ENCODE measurements at regions not wholly inside any gene's neighbourhood (a gene's known extent, or its start where the extent isn't known, plus 50 kb on each side); places are given as distances from the start of the nearest gene placed in this dataset.

GRCh38 chr7:84817016-84817415 is 369.8 kb downstream of the SEMA3D start:
- Histone ChIP-seq H3K27me3 (no peaks in the 10 kb centered on the region), H3K27ac (no peak overlapping the region), H3K9me3 (no peaks in the 10 kb centered on the region), H3K36me3 (no peaks in the 10 kb centered on the region), H3K4me3 (no peak overlapping the region), H3K4me1 (peaks cover 0 to 4% (median 0%) of the 10 kb centered on the region in 4 donors)
- WGBS, 2 donors: 88 to 100% methylated on average over 1 of the region's 1 CpG
- TF ChIP-seq EP300 (IDR thresholded peaks at IDR 0.05): no peak
- no peak for DNase-seq (ENCODE audit: low spot score in 2 of 2)

- Histone ChIP-seq H3K4me1 (peaks cover 0 to 15% (median 2%) of the 10 kb centered on the region in 4 donors), H3K27ac (no peak overlapping the region), H3K4me3 (no peak overlapping the region), H3K9me3 (no peaks in the 10 kb centered on the region), H3K36me3 (no peaks in the 10 kb centered on the region), H3K27me3 (no peaks in the 10 kb centered on the region)
- TF ChIP-seq CTCF (IDR thresholded peaks at IDR 0.05): no peak
- no peak for TF ChIP-seq EP300 (IDR thresholded peaks at IDR 0.05)
- no peak for TF ChIP-seq POLR2A (IDR thresholded peaks at IDR 0.05)
- no peak for DNase-seq (ENCODE audit: low spot score in 2 of 2)
- WGBS, 2 donors: 91 to 93% methylated on average over 2 of the region's 2 CpGs
These were observed 373.5 kb downstream of the SEMA3D start for GRCh38 chr7:84813376-84813775.

- no peak for TF ChIP-seq CTCF (IDR thresholded peaks at IDR 0.05)
- TF ChIP-seq POLR2A (IDR thresholded peaks at IDR 0.05): no peak
- no peak for TF ChIP-seq EP300 (IDR thresholded peaks at IDR 0.05)
- Histone ChIP-seq H3K4me1 (peaks cover 0 to 15% (median 2%) of the 10 kb centered on the region in 4 donors), H3K9me3 (no peaks in the 10 kb centered on the region), H3K36me3 (no peaks in the 10 kb centered on the region), H3K27me3 (no peaks in the 10 kb centered on the region), H3K4me3 (no peak overlapping the region), H3K27ac (peak overlapping the region in 1 of 4 donors; percentile 14)
- 41 to 48% methylated on average over 2 of the region's 2 CpGs for WGBS, 2 donors
- no peak for DNase-seq (ENCODE audit: low spot score in 2 of 2)
These were observed 374.8 kb downstream of the SEMA3D start for GRCh38 chr7:84812021-84812420.

GRCh38 chr7:84811362-84811761 is 375.5 kb downstream of the SEMA3D start:
- H3K36me3 ChIP-seq: no peaks in the 10 kb centered on the region
- no peak for DNase-seq (ENCODE audit: low spot score in 2 of 2)
- H3K4me1 ChIP-seq: peaks cover 0 to 15% (median 2%) of the 10 kb centered on the region in 4 donors
- TF ChIP-seq CTCF (IDR thresholded peaks at IDR 0.05) (no peak), POLR2A (IDR thresholded peaks at IDR 0.05) (no peak), EP300 (IDR thresholded peaks at IDR 0.05) (no peak)
- no peaks in the 10 kb centered on the region for H3K9me3 ChIP-seq
- H3K27ac ChIP-seq: no peak overlapping the region
- H3K27me3 ChIP-seq: no peaks in the 10 kb centered on the region
- WGBS, 2 donors: 20 to 29% methylated on average over 1 of the region's 1 CpG
- no peak overlapping the region for H3K4me3 ChIP-seq

GRCh38 chr7:84809877-84810276 is 377.0 kb downstream of the SEMA3D start:
- Histone ChIP-seq H3K4me1 (peaks cover 0 to 15% (median 2%) of the 10 kb centered on the region in 4 donors), H3K4me3 (no peak overlapping the region), H3K27me3 (no peaks in the 10 kb centered on the region), H3K36me3 (no peaks in the 10 kb centered on the region), H3K27ac (no peak overlapping the region), H3K9me3 (no peaks in the 10 kb centered on the region)
- no peak for DNase-seq (ENCODE audit: low spot score in 2 of 2)
- WGBS, 2 donors: 59 to 72% methylated on average over 1 of the region's 1 CpG
- no peak for TF ChIP-seq EP300 (IDR thresholded peaks at IDR 0.05)
- TF ChIP-seq POLR2A (IDR thresholded peaks at IDR 0.05): no peak

GRCh38 chr7:84803979-84804378 is 382.9 kb downstream of the SEMA3D start:
- no peak for DNase-seq (ENCODE audit: low spot score in 2 of 2)
- H3K36me3 ChIP-seq: no peaks in the 10 kb centered on the region
- no peaks in the 10 kb centered on the region for H3K9me3 ChIP-seq
- 93% methylated on average over 3 of the region's 3 CpGs for WGBS, 2 donors
- no peaks in the 10 kb centered on the region for H3K4me1 ChIP-seq
- no peaks in the 10 kb centered on the region for H3K27me3 ChIP-seq
- TF ChIP-seq EP300 (IDR thresholded peaks at IDR 0.05) (no peak), CTCF (IDR thresholded peaks at IDR 0.05) (no peak), POLR2A (IDR thresholded peaks at IDR 0.05) (no peak)
- no peak overlapping the region for H3K27ac ChIP-seq
- H3K4me3 ChIP-seq: no peak overlapping the region

All from tibial nerve (tissue), 4 donors.